ENCODE measurements at regions not wholly inside any gene's neighbourhood (a gene's known extent, or its start where the extent isn't known, plus 50 kb on each side); places are given as distances from the start of the nearest gene placed in this dataset.

DNA sequence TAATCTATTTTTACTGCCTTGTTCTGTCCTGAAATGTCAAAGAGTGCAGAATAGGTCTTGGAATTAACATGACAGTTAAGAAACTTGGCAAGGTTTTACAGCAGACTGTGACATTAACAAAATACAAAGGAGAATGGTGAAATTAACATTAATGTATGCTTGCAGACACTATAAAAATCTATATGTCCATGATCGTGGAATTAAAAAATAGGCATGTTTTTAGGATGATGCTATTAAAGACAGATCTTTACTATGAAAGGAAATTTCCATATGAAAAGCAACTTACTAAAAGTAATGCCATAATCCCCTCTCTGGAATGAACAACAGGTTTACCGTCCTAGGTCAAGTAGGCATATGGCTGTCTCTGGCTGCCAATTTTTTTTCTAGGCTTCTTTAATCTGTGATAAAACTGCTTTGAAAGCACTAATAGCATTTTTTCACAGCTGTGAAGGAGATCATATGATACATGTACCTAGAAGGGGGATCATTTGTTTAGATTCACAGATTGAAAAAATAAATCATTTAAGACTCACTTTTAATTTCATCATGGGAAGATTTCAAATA is 291.5 kb downstream of the ZNF536 start:
- H3K27me3 Mint-ChIP-seq (ENCODE audit: insufficient read depth, low read depth, poor library complexity) = peaks cover 3% of the 10 kb centered on the region
- Histone ChIP-seq H3K36me3 (ENCODE audit: insufficient read depth) (no peaks in the 10 kb centered on the region), H3K27ac (ENCODE audit: low read depth) (no peak overlapping the region), H3K27me3 (ENCODE audit: insufficient read depth) (no peaks in the 10 kb centered on the region), H3K4me1 (ENCODE audit: insufficient read depth) (peaks cover 22% of the 10 kb centered on the region), H3K4me3 (no peak overlapping the region), H3K79me2 (replicated peaks; ENCODE audit: insufficient read depth) (no peaks in the 10 kb centered on the region), H2AFZ (no peak overlapping the region), H3K4me2 (no peak overlapping the region), H4K20me1 (replicated peaks; ENCODE audit: insufficient read depth) (no peaks in the 10 kb centered on the region; the same call in 1 of the 2 replicates), H3K9me2 (ENCODE audit: insufficient read depth) (no peaks in the 10 kb centered on the region), H3F3A (replicated peaks; ENCODE audit: low read depth) (no peaks in the 10 kb centered on the region)
- TF ChIP-seq EZH2phosphoT487 (IDR thresholded peaks at IDR 0.05; ENCODE audit: unreplicated experiment) (no peak), ZNF331 (CRISPR knock-in tag; IDR thresholded peaks at IDR 0.05; ENCODE audit: low read depth) (no peak), JUNB (IDR thresholded peaks at IDR 0.05; ENCODE audit: unreplicated experiment) (no peak), REST (IDR thresholded peaks at IDR 0.05; ENCODE audit: unreplicated experiment) (no peak), ZNF462 (CRISPR knock-in tag; IDR thresholded peaks at IDR 0.05) (no peak), EZH2 (IDR thresholded peaks at IDR 0.05; ENCODE audit: low read depth, unreplicated experiment) (no peak), CREB1 (CRISPR knock-in tag; IDR thresholded peaks at IDR 0.05; ENCODE audit: low read depth) (no peak), ZNF114 (CRISPR knock-in tag; IDR thresholded peaks at IDR 0.05) (no peak), NANOG (IDR thresholded peaks at IDR 0.05; ENCODE audit: borderline replicate concordance) (no peak), STAT1 (IDR thresholded peaks at IDR 0.05; ENCODE audit: unreplicated experiment) (no peak), POLR2AphosphoS5 (IDR thresholded peaks at IDR 0.05; ENCODE audit: low read depth) (no peak)
- TF ChIP-seq, protein P1, sequence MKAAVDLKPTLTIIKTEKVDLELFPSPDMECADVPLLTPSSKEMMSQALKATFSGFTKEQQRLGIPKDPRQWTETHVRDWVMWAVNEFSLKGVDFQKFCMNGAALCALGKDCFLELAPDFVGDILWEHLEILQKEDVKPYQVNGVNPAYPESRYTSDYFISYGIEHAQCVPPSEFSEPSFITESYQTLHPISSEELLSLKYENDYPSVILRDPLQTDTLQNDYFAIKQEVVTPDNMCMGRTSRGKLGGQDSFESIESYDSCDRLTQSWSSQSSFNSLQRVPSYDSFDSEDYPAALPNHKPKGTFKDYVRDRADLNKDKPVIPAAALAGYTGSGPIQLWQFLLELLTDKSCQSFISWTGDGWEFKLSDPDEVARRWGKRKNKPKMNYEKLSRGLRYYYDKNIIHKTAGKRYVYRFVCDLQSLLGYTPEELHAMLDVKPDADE (IDR thresholded peaks at IDR 0.05) = no peak
- TF ChIP-seq, protein P2, sequence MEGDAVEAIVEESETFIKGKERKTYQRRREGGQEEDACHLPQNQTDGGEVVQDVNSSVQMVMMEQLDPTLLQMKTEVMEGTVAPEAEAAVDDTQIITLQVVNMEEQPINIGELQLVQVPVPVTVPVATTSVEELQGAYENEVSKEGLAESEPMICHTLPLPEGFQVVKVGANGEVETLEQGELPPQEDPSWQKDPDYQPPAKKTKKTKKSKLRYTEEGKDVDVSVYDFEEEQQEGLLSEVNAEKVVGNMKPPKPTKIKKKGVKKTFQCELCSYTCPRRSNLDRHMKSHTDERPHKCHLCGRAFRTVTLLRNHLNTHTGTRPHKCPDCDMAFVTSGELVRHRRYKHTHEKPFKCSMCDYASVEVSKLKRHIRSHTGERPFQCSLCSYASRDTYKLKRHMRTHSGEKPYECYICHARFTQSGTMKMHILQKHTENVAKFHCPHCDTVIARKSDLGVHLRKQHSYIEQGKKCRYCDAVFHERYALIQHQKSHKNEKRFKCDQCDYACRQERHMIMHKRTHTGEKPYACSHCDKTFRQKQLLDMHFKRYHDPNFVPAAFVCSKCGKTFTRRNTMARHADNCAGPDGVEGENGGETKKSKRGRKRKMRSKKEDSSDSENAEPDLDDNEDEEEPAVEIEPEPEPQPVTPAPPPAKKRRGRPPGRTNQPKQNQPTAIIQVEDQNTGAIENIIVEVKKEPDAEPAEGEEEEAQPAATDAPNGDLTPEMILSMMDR (conservative IDR thresholded peaks at IDR 0.05; ENCODE audit: low read depth in 2 of 2) = no peak
- no peak overlapping the region for H3K27ac Mint-ChIP-seq
- no peak for ATAC-seq
- no peak overlapping the region for H3K4me3 Mint-ChIP-seq
- peaks cover 27% of the 10 kb centered on the region for H3K4me1 Mint-ChIP-seq
- no peak for DNase-seq (ENCODE audit: low spot score)
- H3K9me3 Mint-ChIP-seq = peaks cover 3% of the 10 kb centered on the region; the same call in 1 of the 3 replicates
- no peaks in the 10 kb centered on the region for H3K36me3 Mint-ChIP-seq (ENCODE audit: low read depth)
